Trophoblast cell (in vitro differentiated cells and primary cell): ENCODE measurements at regions not wholly inside any gene's neighbourhood (a gene's known extent, or its start where the extent isn't known, plus 50 kb on each side); places are given as distances from the start of the nearest gene placed in this dataset.

ENCODE experiments used
- DNase-seq, 2 donors: peaks; one replicate each; pipeline ENCODE4 v3.0.0-alpha.2; 2016
- H2AFZ ChIP-seq: 2 replicates; pipeline ENCODE4 v1.6.1; 2013; ENCODE audit warnings: low read length, moderate library complexity, mild to moderate bottlenecking; ENCODE audit not compliant: insufficient read depth, poor library complexity
- H2AK5ac ChIP-seq: 2 replicates; pipeline ENCODE4 v1.6.1; 2013; ENCODE audit warnings: mild to moderate bottlenecking, low read length
- H2BK120ac ChIP-seq: 2 replicates; pipeline ENCODE4 v1.6.1; 2013; ENCODE audit warnings: low read length, mild to moderate bottlenecking, moderate library complexity; ENCODE audit not compliant: insufficient read depth, poor library complexity
- H2BK12ac ChIP-seq: 2 replicates; pipeline ENCODE4 v1.6.1; 2013; ENCODE audit warnings: mild to moderate bottlenecking, low read length, moderate library complexity
- H2BK5ac ChIP-seq: 2 replicates; pipeline ENCODE4 v1.6.1; 2013; ENCODE audit warnings: low read length, low read depth, moderate library complexity, mild to moderate bottlenecking; ENCODE audit not compliant: poor library complexity
- H3K14ac ChIP-seq: 2 replicates; pipeline ENCODE4 v1.6.1; 2013; ENCODE audit warnings: mild to moderate bottlenecking, low read length
- H3K18ac ChIP-seq: 2 replicates; pipeline ENCODE4 v1.6.1; 2013; ENCODE audit warnings: mild to moderate bottlenecking, low read length
- H3K23ac ChIP-seq: 2 replicates; pipeline ENCODE4 v1.6.1; 2013; ENCODE audit warnings: low read length
- H3K27ac ChIP-seq: 2 replicates; pipeline ENCODE4 v1.5.1; 2013; ENCODE audit warnings: low read depth, mild to moderate bottlenecking, inconsistent platforms, low read length, moderate library complexity
- H3K27me3 ChIP-seq: 2 replicates; pipeline ENCODE4 v1.6.1; 2013; ENCODE audit warnings: inconsistent platforms, mild to moderate bottlenecking, low read length, moderate library complexity; ENCODE audit not compliant: insufficient read depth
- H3K36me3 ChIP-seq, 2 experiments: 1 replicate in 1 of 2; 2 replicates in 1 of 2; pipeline ENCODE4 v1.6.1; 2013; ENCODE audit warnings: low read length in 2 of 2, mild to moderate bottlenecking in 2 of 2, moderate library complexity in 1 of 2; ENCODE audit not compliant: insufficient read depth in 2 of 2, control insufficient read depth in 1 of 2
- H3K4ac ChIP-seq: 2 replicates; pipeline ENCODE4 v1.6.1; 2013; ENCODE audit warnings: low read depth, mild to moderate bottlenecking, low read length, moderate library complexity
- H3K4me1 ChIP-seq, 2 experiments: 1 replicate in 1 of 2; 2 replicates in 1 of 2; pipeline ENCODE4 v1.6.1; 2013; ENCODE audit warnings: low read length in 2 of 2, mild to moderate bottlenecking in 2 of 2, moderate library complexity in 1 of 2; ENCODE audit not compliant: insufficient read depth in 2 of 2, control insufficient read depth in 1 of 2
- H3K4me2 ChIP-seq: 2 replicates; pipeline ENCODE4 v1.6.1; 2013; ENCODE audit warnings: inconsistent platforms, mild to moderate bottlenecking, low read length, moderate library complexity
- H3K4me3 ChIP-seq: 2 replicates; pipeline ENCODE4 v1.5.1; 2013; ENCODE audit warnings: mild to moderate bottlenecking, low read depth, low read length, inconsistent platforms
- H3K79me1 ChIP-seq: one replicate; pipeline ENCODE4 v1.6.1; 2013; ENCODE audit warnings: low read length
- H3K79me2 ChIP-seq: 2 replicates; pipeline ENCODE4 v1.6.1; 2013; ENCODE audit warnings: low read length, mild to moderate bottlenecking; ENCODE audit not compliant: control insufficient read depth, insufficient read depth, poor library complexity
- H3K9ac ChIP-seq: 2 replicates; pipeline ENCODE4 v1.6.1; 2013; ENCODE audit warnings: mild to moderate bottlenecking, low read length
- H3K9me3 ChIP-seq: 2 replicates; pipeline ENCODE4 v1.6.1; 2013; ENCODE audit warnings: low read depth, mild to moderate bottlenecking, control low read depth, inconsistent platforms, low read length; ENCODE audit not compliant: insufficient read depth
- H4K12ac ChIP-seq: 2 replicates; pipeline ENCODE4 v1.6.1; 2013; ENCODE audit warnings: low read depth, mild to moderate bottlenecking, low read length, moderate library complexity
- H4K8ac ChIP-seq: 2 replicates; pipeline ENCODE4 v1.6.1; 2013; ENCODE audit warnings: low read depth, mild to moderate bottlenecking, low read length, moderate library complexity
- H4K91ac ChIP-seq: one replicate; pipeline ENCODE4 v1.6.1; 2013; ENCODE audit warnings: low read depth, mild to moderate bottlenecking, low read length, moderate library complexity
- WGBS: extraction: QIAGEN DNeasy Blood & Tissue Kit; methylation state at CpG from one replicate; pipeline ENCODE4 v1.1.7; 2013; ENCODE audit warnings: missing lambda C conversion rate; ENCODE audit not compliant: insufficient read length, insufficient coverage; ENCODE audit errors: extremely low coverage; 5-methylcytosine and 5-hydroxymethylcytosine counted together

DNA sequence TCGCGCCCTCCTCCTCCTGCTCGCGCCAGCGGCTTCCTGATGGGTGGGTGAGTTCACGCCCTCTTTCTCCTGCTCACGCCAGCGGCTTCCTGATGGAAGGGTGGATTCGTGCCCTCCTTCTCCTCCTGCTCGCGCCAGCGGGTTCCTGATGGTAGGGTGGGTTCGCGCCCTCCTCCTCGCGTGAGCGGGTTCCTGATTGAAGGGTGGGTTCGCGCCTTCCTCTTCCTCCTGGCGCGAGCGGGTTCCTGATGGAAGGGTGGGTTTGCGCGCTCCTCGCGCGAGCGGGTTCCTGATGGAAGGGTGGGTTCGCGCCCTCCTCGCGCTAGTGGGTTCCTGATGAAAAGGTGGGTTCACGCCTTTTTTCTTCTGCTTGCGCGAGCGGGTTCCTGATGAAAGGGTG, 62.0 kb upstream of the MGAT5 start:
- Histone ChIP-seq H2BK12ac (no peak overlapping the region), H4K12ac (no peak overlapping the region), H3K14ac (no peak overlapping the region), H3K9me3 (no peaks in the 10 kb centered on the region), H2BK120ac (no peak overlapping the region), H3K4me2 (no peak overlapping the region), H3K27me3 (no peaks in the 10 kb centered on the region), H3K27ac (no peak overlapping the region), H3K79me2 (no peaks in the 10 kb centered on the region), H2AFZ (no peak overlapping the region), H3K23ac (no peak overlapping the region), H3K4me1 (no peaks in the 10 kb centered on the region), H3K79me1 (no peaks in the 10 kb centered on the region), H3K4ac (no peak overlapping the region), H3K18ac (no peak overlapping the region), H3K9ac (no peak overlapping the region), H4K91ac (no peak overlapping the region), H4K8ac (no peak overlapping the region), H2AK5ac (no peak overlapping the region), H3K4me3 (no peak overlapping the region), H2BK5ac (no peak overlapping the region), H3K36me3 (no peaks in the 10 kb centered on the region)
- no peak for DNase-seq
- WGBS, result no CpG with 5 or more reads among the region's 36 CpGs

GRCh38 chr2:134193006-134193405, 60.9 kb upstream of the MGAT5 start:
- Histone ChIP-seq H3K27ac (no peak overlapping the region), H3K9ac (no peak overlapping the region), H3K9me3 (no peaks in the 10 kb centered on the region), H4K8ac (no peak overlapping the region), H3K4me3 (no peak overlapping the region), H3K79me2 (no peaks in the 10 kb centered on the region), H4K91ac (no peak overlapping the region), H2BK120ac (no peak overlapping the region), H3K4me2 (no peak overlapping the region), H3K23ac (no peak overlapping the region), H3K14ac (no peak overlapping the region), H3K79me1 (no peaks in the 10 kb centered on the region), H3K27me3 (no peaks in the 10 kb centered on the region), H3K36me3 (no peaks in the 10 kb centered on the region), H2AK5ac (no peak overlapping the region), H2BK5ac (no peak overlapping the region), H3K4ac (no peak overlapping the region), H2AFZ (no peak overlapping the region), H3K4me1 (no peaks in the 10 kb centered on the region), H3K18ac (no peak overlapping the region), H2BK12ac (no peak overlapping the region), H4K12ac (no peak overlapping the region)
- no peak for DNase-seq
- WGBS, result no CpG with 5 or more reads among the region's 1 CpG

GRCh38 chr2:134194519-134194918, 59.4 kb upstream of the MGAT5 start:
- Histone ChIP-seq H3K23ac (no peak overlapping the region), H2BK120ac (no peak overlapping the region), H3K9me3 (no peaks in the 10 kb centered on the region), H3K4ac (no peak overlapping the region), H3K18ac (no peak overlapping the region), H3K79me1 (no peaks in the 10 kb centered on the region), H4K8ac (no peak overlapping the region), H2BK12ac (no peak overlapping the region), H2AK5ac (no peak overlapping the region), H3K4me2 (no peak overlapping the region), H3K36me3 (no peaks in the 10 kb centered on the region), H3K27me3 (no peaks in the 10 kb centered on the region), H3K79me2 (no peaks in the 10 kb centered on the region), H3K4me3 (no peak overlapping the region), H4K91ac (no peak overlapping the region), H3K27ac (no peak overlapping the region), H3K14ac (no peak overlapping the region), H3K4me1 (no peaks in the 10 kb centered on the region), H2BK5ac (no peak overlapping the region), H3K9ac (no peak overlapping the region), H2AFZ (no peak overlapping the region), H4K12ac (no peak overlapping the region)
- no CpG with 5 or more reads among the region's 5 CpGs for WGBS
- DNase-seq, result no peak

DNA sequence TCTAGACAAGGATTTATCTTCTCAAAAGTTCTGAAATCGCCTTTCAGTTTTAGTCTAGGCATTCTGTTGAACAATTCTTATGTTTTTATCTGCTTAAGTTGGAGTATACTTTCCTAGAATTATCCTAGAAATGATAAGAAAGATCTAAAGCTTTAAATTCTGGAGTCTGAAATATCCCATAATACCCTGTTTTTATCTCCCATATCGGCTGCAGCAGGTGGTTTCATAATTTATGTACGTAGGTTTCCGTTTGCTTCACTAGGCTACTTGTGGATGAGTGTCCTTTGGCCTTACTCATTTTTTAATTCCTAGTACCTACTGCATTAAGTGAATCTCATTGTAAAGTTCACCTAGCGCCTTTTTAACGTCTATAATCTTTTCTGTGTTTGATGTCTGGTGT, 58.5 kb upstream of the MGAT5 start:
- H2AFZ ChIP-seq, result no peak overlapping the region
- no peak overlapping the region for H3K4me2 ChIP-seq
- no peak overlapping the region for H2BK12ac ChIP-seq
- no peak overlapping the region for H3K23ac ChIP-seq
- H2BK120ac ChIP-seq, result no peak overlapping the region
- H3K79me1 ChIP-seq, result no peaks in the 10 kb centered on the region
- no peaks in the 10 kb centered on the region for H3K4me1 ChIP-seq
- H3K79me2 ChIP-seq, result no peaks in the 10 kb centered on the region
- H4K91ac ChIP-seq, result no peak overlapping the region
- no peak overlapping the region for H3K9ac ChIP-seq
- H3K14ac ChIP-seq, result no peak overlapping the region
- no peak overlapping the region for H2BK5ac ChIP-seq
- no peak overlapping the region for H3K18ac ChIP-seq
- H3K27me3 ChIP-seq, result no peaks in the 10 kb centered on the region
- no peak overlapping the region for H4K12ac ChIP-seq
- H4K8ac ChIP-seq, result no peak overlapping the region
- no peak overlapping the region for H3K4me3 ChIP-seq
- no CpG with 5 or more reads among the region's 6 CpGs for WGBS
- no peak for DNase-seq
- H3K27ac ChIP-seq, result no peak overlapping the region
- H3K36me3 ChIP-seq, result no peaks in the 10 kb centered on the region
- no peak overlapping the region for H3K4ac ChIP-seq
- no peak overlapping the region for H2AK5ac ChIP-seq
- no peaks in the 10 kb centered on the region for H3K9me3 ChIP-seq
